Common myeloid progenitor, CD34-positive (primary cell): ENCODE measurements at regions not wholly inside any gene's neighbourhood (a gene's known extent, or its start where the extent isn't known, plus 50 kb on each side); places are given as distances from the start of the nearest gene placed in this dataset.
"Not testable (repeated sequence)": the region's sequence is repeated elsewhere in the genome, so short reads cannot be mapped to it uniquely, and the experiment has no call there.

ENCODE experiments used
- CTCF ChIA-PET: fragments of 350-600 bp; sonication (Branson Sonifier 250); formaldehyde crosslinking; loops from one replicate; lab custom pipeline; 2021; ENCODE audit warnings: antibody characterized with exemption; lab: Charles Lee
- POLR2A ChIA-PET: fragments of 350-600 bp; sonication (Branson Sonifier 250); formaldehyde crosslinking; loops from one replicate; lab custom pipeline; 2021; ENCODE audit warnings: antibody characterized with exemption; lab: Charles Lee
- DNase-seq, 3 donors: peaks; one replicate each; pipeline versions ENCODE4 v3.0.0 to v3.0.0-alpha.2; 2013
- H3K27ac ChIP-seq, 2 experiments: 1 replicate in 1 of 2; 2 replicates in 1 of 2; pipeline ENCODE4 v1.7.0; 2013; ENCODE audit warnings: inconsistent platforms in 2 of 2, low read length in 2 of 2, mild to moderate bottlenecking in 2 of 2, low read depth in 1 of 2, moderate library complexity in 1 of 2; ENCODE audit not compliant: severe bottlenecking in 2 of 2, insufficient read depth in 1 of 2, poor library complexity in 1 of 2
- H3K27me3 ChIP-seq, 5 experiments: replicated peaks in 2 of 5; 1 replicate in 3 of 5; 2 replicates in 2 of 5; pipeline versions ENCODE4 v1.6.1 to v1.7.0; 2013; ENCODE audit warnings: low read length in 4 of 5, mild to moderate bottlenecking in 2 of 5, moderate library complexity in 2 of 5, inconsistent platforms in 1 of 5; ENCODE audit not compliant: insufficient read depth in 5 of 5, control insufficient read depth in 4 of 5
- H3K36me3 ChIP-seq, 4 experiments: 1 replicate in 2 of 4; 2 replicates in 2 of 4; pipeline versions ENCODE4 v1.6.1 to v1.7.0; 2013; ENCODE audit warnings: low read length in 3 of 4, control low read depth in 1 of 4, mild to moderate bottlenecking in 1 of 4; ENCODE audit not compliant: control insufficient read depth in 4 of 4, insufficient read depth in 4 of 4
- H3K4me1 ChIP-seq, 4 experiments: 1 replicate in 3 of 4; 2 replicates in 1 of 4; pipeline versions ENCODE4 v1.6.1 to v1.7.1; 2013; ENCODE audit warnings: low read length in 3 of 4, mild to moderate bottlenecking in 3 of 4, control low read depth in 1 of 4, inconsistent platforms in 1 of 4, moderate library complexity in 1 of 4; ENCODE audit not compliant: control insufficient read depth in 4 of 4, insufficient read depth in 4 of 4; ENCODE audit errors: control extremely low read depth in 1 of 4
- H3K4me3 ChIP-seq, 7 experiments: 1 replicate in 4 of 7; 2 replicates in 3 of 7; pipeline versions ENCODE4 v1.5.1 to v1.7.0; 2013; ENCODE audit warnings: mild to moderate bottlenecking in 7 of 7, low read length in 6 of 7, moderate library complexity in 6 of 7, inconsistent platforms in 2 of 7, low read depth in 2 of 7, control low read depth in 1 of 7; ENCODE audit not compliant: insufficient read depth in 4 of 7, control insufficient read depth in 1 of 7; ENCODE audit errors: extremely low read depth in 1 of 7
- H3K9me3 ChIP-seq, 5 experiments: 1 replicate in 4 of 5; 2 replicates in 1 of 5; pipeline versions ENCODE4 v1.6.1 to v1.7.1; 2013; ENCODE audit warnings: low read length in 4 of 5, mild to moderate bottlenecking in 2 of 5, inconsistent platforms in 1 of 5, low read depth in 1 of 5, moderate library complexity in 1 of 5; ENCODE audit not compliant: control insufficient read depth in 4 of 5, insufficient read depth in 2 of 5; ENCODE audit errors: control extremely low read depth in 1 of 5
- WGBS: methylation state at CpG from one replicate; pipeline ENCODE4 v1.1.5; 2013; ENCODE audit not compliant: insufficient coverage; 5-methylcytosine and 5-hydroxymethylcytosine counted together

- Histone ChIP-seq H3K36me3 (no peaks in the 10 kb centered on the region), H3K9me3 (no peaks in the 10 kb centered on the region), H3K27me3 (no peaks in the 10 kb centered on the region), H3K4me3 (no peak overlapping the region), H3K27ac (no peak overlapping the region), H3K4me1 (no peaks in the 10 kb centered on the region)
- DNase-seq, result no peak
- WGBS, result no CpG with 5 or more reads among the region's 4 CpGs
- CTCF ChIA-PET, result no interaction called here
- POLR2A ChIA-PET, result no interaction called here
These were observed 452.3 kb downstream of the GJA1 start for GRCh38 chr6:121887724-121888123.

- no peak overlapping the region for H3K4me3 ChIP-seq
- POLR2A ChIA-PET, result interaction anchor here (0.7 kb wide), 1 partner anchor 17 kb away, joined by 4 read pairs; no protein-coding TSS in a partner anchor
These were observed 455.0 kb downstream of the GJA1 start for GRCh38 chr6:121890307-121890910.

GRCh38 chr6:121895731-121896130 is 460.3 kb downstream of the GJA1 start:
- DNase-seq, CTCF ChIA-PET, POLR2A ChIA-PET, H3K9me3 ChIP-seq, H3K27ac ChIP-seq, H3K27me3 ChIP-seq, H3K4me3 ChIP-seq, H3K36me3 ChIP-seq, H3K4me1 ChIP-seq: not testable (repeated sequence)
- 65% methylated on average over 5 of the region's 5 CpGs for WGBS

More at GRCh38 chr6:121890307-121890910, 455.0 kb downstream of the GJA1 start:
- Histone ChIP-seq H3K9me3 (no peaks in the 10 kb centered on the region), H3K4me1 (no peaks in the 10 kb centered on the region), H3K27ac (no peak overlapping the region), H3K27me3 (no peaks in the 10 kb centered on the region), H3K36me3 (no peaks in the 10 kb centered on the region)
- CTCF ChIA-PET, result no interaction called here
- WGBS, result no CpG with 5 or more reads among the region's 2 CpGs
- DNase-seq, result peak in 2 of 3 donors; percentile 15 to 56

GRCh38 chr6:121896363-121896762 is 460.9 kb downstream of the GJA1 start:
- ChIA-PET CTCF (no interaction called here), POLR2A (no interaction called here)
- no peaks in the 10 kb centered on the region for H3K9me3 ChIP-seq
- no peaks in the 10 kb centered on the region for H3K4me1 ChIP-seq
- H3K27ac ChIP-seq, result no peak overlapping the region
- no peak overlapping the region for H3K4me3 ChIP-seq
- no CpG with 5 or more reads among the region's 1 CpG for WGBS
- H3K36me3 ChIP-seq, result no peaks in the 10 kb centered on the region
- DNase-seq, result no peak
- no peaks in the 10 kb centered on the region for H3K27me3 ChIP-seq

GRCh38 chr6:121896771-121897170 is 461.3 kb downstream of the GJA1 start:
- ChIA-PET POLR2A (no interaction called here), CTCF (no interaction called here)
- Histone ChIP-seq H3K4me3 (no peak overlapping the region), H3K27me3 (no peaks in the 10 kb centered on the region), H3K9me3 (no peaks in the 10 kb centered on the region), H3K27ac (no peak overlapping the region), H3K36me3 (no peaks in the 10 kb centered on the region), H3K4me1 (no peaks in the 10 kb centered on the region)
- DNase-seq, result no peak
- WGBS, result 83% methylated on average over 1 of the region's 3 CpGs

GRCh38 chr6:121897337-121897760 is 461.9 kb downstream of the GJA1 start:
- no CpG with 5 or more reads among the region's 1 CpG for WGBS
- no peak for DNase-seq
- Histone ChIP-seq H3K27me3 (no peaks in the 10 kb centered on the region), H3K9me3 (no peaks in the 10 kb centered on the region), H3K27ac (no peak overlapping the region), H3K4me3 (no peak overlapping the region), H3K36me3 (no peaks in the 10 kb centered on the region), H3K4me1 (no peaks in the 10 kb centered on the region)
- ChIA-PET CTCF (no interaction called here), POLR2A (no interaction called here)

- Histone ChIP-seq H3K36me3 (no peaks in the 10 kb centered on the region), H3K4me1 (no peaks in the 10 kb centered on the region), H3K4me3 (no peak overlapping the region), H3K27ac (no peak overlapping the region), H3K27me3 (no peaks in the 10 kb centered on the region), H3K9me3 (no peaks in the 10 kb centered on the region)
- ChIA-PET POLR2A (no interaction called here), CTCF (no interaction called here)
- DNase-seq, result no peak
These were observed 466.0 kb downstream of the GJA1 start for GRCh38 chr6:121901432-121901831.
